GM12873 (cell line): ENCODE measurements at regions not wholly inside any gene's neighbourhood (a gene's known extent, or its start where the extent isn't known, plus 50 kb on each side); places are given as distances from the start of the nearest gene placed in this dataset.

ENCODE experiments used
- TF ChIP-seq, protein P1 (sequence below): IDR thresholded peaks from 2 replicates; pipeline ENCODE4 v1.5.1; 2012; ENCODE audit warnings: low read depth, mild to moderate bottlenecking, moderate library complexity, low read length, control low read depth; ENCODE audit not compliant: insufficient read depth; ENCODE audit errors: missing control alignments

DNA sequence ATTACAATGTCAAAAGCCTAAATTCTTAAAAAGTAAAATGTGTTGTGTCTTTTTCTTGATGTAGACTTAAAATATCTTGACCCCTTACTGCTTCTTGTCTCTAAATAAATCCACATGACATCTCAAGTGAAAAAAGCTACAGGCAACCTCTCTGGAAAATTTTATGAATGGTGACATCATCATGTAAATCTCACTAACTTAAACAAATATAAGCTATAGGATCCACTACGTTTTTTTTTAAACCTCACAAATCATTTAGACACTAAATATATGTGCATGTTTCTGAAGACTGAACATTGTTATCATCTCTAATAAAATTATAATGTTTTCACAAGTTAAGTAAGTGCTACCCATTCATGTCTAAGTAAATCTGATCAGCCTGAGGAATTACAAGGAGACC, 793.7 kb upstream of the PRR20A start:
- TF ChIP-seq, protein P1, sequence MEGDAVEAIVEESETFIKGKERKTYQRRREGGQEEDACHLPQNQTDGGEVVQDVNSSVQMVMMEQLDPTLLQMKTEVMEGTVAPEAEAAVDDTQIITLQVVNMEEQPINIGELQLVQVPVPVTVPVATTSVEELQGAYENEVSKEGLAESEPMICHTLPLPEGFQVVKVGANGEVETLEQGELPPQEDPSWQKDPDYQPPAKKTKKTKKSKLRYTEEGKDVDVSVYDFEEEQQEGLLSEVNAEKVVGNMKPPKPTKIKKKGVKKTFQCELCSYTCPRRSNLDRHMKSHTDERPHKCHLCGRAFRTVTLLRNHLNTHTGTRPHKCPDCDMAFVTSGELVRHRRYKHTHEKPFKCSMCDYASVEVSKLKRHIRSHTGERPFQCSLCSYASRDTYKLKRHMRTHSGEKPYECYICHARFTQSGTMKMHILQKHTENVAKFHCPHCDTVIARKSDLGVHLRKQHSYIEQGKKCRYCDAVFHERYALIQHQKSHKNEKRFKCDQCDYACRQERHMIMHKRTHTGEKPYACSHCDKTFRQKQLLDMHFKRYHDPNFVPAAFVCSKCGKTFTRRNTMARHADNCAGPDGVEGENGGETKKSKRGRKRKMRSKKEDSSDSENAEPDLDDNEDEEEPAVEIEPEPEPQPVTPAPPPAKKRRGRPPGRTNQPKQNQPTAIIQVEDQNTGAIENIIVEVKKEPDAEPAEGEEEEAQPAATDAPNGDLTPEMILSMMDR, result no peak

GRCh38 chr13:56349866-56350265, 790.9 kb upstream of the PRR20A start:
- TF ChIP-seq, protein P1, result no peak

DNA sequence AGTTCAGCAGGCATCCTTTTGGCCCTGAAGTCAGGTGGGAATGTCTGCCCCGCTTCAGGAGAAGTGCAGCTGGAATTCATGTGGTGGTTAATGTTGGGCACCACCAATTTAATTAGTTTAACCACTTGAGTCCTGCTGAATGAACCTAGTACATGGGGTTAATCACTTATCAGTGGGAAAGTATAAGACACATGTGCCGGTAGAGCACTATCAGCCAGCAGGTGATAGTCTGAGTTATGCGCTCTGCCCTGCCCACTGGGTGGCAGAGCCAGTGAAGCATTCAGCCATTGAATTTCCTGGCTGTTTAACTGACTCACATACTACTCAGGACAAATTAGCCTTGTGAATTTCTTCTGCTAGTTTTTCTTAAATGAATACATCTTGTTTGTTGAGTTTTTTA, 789.7 kb upstream of the PRR20A start:
- TF ChIP-seq, protein P1, result no peak

- TF ChIP-seq, protein P1, result no peak
Measured at GRCh38 chr13:56352361-56352760, 788.4 kb upstream of the PRR20A start.

GRCh38 chr13:56352901-56353300, 787.8 kb upstream of the PRR20A start:
- TF ChIP-seq, protein P1, result no peak

DNA sequence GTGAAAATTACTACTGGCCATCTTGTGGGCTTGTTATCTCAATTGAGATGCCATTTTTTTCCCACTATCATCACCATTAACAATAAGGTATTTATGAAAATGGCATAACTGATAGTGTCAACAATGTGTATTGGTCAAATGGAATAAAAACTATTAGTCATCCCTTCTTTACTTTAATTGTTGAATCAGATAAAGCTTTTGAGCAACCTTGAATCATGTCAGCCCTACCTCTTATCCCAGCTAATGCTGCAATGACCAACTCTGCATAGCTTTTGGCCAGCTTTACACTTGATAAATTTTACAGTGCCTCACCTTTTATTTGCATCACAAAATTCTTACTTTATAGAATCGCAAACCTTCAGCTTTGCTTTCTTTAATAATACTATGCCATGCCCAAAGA, 784.0 kb upstream of the PRR20A start:
- TF ChIP-seq, protein P1, result no peak

DNA sequence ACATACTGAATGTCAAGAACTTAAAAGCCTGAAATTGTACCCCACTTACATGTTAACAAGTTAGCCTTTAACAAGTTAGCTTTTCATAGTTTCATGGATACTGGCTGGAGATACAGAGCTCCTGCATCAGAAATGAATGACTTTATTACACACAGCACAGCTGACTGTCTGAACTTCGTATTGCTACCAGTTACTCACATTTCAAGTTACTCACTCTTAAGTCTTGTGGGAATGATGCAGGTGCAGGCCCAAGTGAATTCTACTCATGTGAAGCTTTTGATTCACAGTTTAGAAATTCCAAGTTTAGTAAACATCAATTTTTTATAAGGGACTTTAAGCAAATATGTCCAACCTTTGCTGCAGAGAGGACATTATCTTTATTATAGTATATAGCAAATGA, 762.2 kb upstream of the PRR20A start:
- TF ChIP-seq, protein P1, result no peak

GRCh38 chr13:56393549-56393948, 747.2 kb upstream of the PRR20A start:
- TF ChIP-seq, protein P1, result no peak
